ENCODE measurements at regions not wholly inside any gene's neighbourhood (a gene's known extent, or its start where the extent isn't known, plus 50 kb on each side); places are given as distances from the start of the nearest gene placed in this dataset.

GRCh38 chr11:70506986-70507385 is 108.7 kb downstream of the CTTN start:
- no peak overlapping the region for H3K27ac ChIP-seq
- H3K4me1 ChIP-seq, result peaks cover 15% of the 10 kb centered on the region
- no peaks in the 10 kb centered on the region for H3K27me3 ChIP-seq
- no peak overlapping the region for H3K4me3 ChIP-seq
- no peaks in the 10 kb centered on the region for H4K20me1 ChIP-seq
- H3K9ac ChIP-seq, result no peak overlapping the region
- peaks cover 17% of the 10 kb centered on the region for H3K9me3 ChIP-seq
- no peak overlapping the region for H3K4me2 ChIP-seq
- no peak for TF ChIP-seq Cebpa-rat (IDR thresholded peaks at IDR 0.05)
- no peaks in the 10 kb centered on the region for H3K36me3 ChIP-seq

GRCh38 chr11:70507466-70508230 is 109.3 kb downstream of the CTTN start:
- no peaks in the 10 kb centered on the region for H4K20me1 ChIP-seq
- no peaks in the 10 kb centered on the region for H3K36me3 ChIP-seq
- no peak overlapping the region for H3K4me2 ChIP-seq
- peaks cover 14% of the 10 kb centered on the region for H3K4me1 ChIP-seq
- H3K27me3 ChIP-seq, result no peaks in the 10 kb centered on the region
- peaks cover 24% of the 10 kb centered on the region for H3K9me3 ChIP-seq
- no peak overlapping the region for H3K9ac ChIP-seq
- no peak for TF ChIP-seq Cebpa-rat (IDR thresholded peaks at IDR 0.05)
- H3K27ac ChIP-seq, result no peak overlapping the region
- H3K4me3 ChIP-seq, result no peak overlapping the region

- no peak overlapping the region for H3K4me3 ChIP-seq
- no peaks in the 10 kb centered on the region for H3K27me3 ChIP-seq
- H3K27ac ChIP-seq, result no peak overlapping the region
- no peak for TF ChIP-seq Cebpa-rat (IDR thresholded peaks at IDR 0.05)
- H3K4me1 ChIP-seq, result peaks cover 14% of the 10 kb centered on the region
- no peaks in the 10 kb centered on the region for H3K36me3 ChIP-seq
- peaks cover 29% of the 10 kb centered on the region for H3K9me3 ChIP-seq
- no peak overlapping the region for H3K4me2 ChIP-seq
- no peak overlapping the region for H3K9ac ChIP-seq
- H4K20me1 ChIP-seq, result no peaks in the 10 kb centered on the region
Observed at GRCh38 chr11:70508231-70508480, 109.8 kb downstream of the CTTN start.

DNA sequence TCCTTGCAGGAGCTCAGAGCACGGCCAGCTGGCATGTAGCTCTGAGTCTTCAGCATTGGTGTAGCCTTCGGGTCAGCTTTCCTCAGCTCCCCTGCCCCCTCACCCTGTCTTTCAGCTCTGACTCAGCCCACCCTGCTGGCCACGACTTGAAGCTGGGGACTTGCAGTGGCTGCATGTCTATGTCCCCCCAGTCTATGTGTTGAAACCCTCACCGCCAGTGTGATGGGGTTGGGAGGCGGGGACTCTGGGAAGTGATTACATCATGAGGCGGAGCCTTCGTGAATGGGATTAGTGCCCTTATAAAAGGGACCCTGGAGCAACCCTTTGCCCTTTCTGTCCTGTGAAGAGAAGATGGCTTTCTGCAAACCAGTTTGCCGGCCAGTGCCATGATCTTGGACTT is 111.1 kb downstream of the CTTN start:
- H3K4me1 ChIP-seq, result peaks cover 14% of the 10 kb centered on the region
- H3K27ac ChIP-seq, result no peak overlapping the region
- no peak overlapping the region for H3K4me2 ChIP-seq
- H4K20me1 ChIP-seq, result no peaks in the 10 kb centered on the region
- no peak for TF ChIP-seq Cebpa-rat (IDR thresholded peaks at IDR 0.05)
- H3K9ac ChIP-seq, result no peak overlapping the region
- H3K27me3 ChIP-seq, result no peaks in the 10 kb centered on the region
- H3K4me3 ChIP-seq, result no peak overlapping the region
- H3K36me3 ChIP-seq, result no peaks in the 10 kb centered on the region
- H3K9me3 ChIP-seq, result peaks cover 42% of the 10 kb centered on the region

DNA sequence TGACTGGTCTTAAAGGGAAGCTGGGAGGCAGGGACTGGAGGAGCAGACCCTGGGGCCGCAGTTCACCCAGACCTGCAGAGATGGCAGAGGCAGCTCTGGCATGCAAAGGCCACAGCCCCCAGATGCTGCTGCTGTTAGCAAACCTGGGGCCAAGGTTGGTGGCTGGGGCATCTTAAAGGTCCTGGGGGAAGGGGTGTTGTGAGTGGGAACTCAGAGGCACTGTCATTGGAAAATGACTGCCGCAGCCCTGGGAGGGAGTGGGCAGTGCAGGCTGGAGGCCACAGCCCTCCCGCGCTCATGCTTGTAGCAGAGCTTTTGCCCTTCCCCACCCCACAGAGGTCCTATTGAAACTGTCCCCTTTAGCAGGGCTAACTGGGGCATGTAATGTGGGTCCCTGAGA is 111.8 kb downstream of the CTTN start:
- H3K27ac ChIP-seq, result no peak overlapping the region
- peaks cover 43% of the 10 kb centered on the region for H3K9me3 ChIP-seq
- H3K9ac ChIP-seq, result no peak overlapping the region
- no peaks in the 10 kb centered on the region for H4K20me1 ChIP-seq
- no peak overlapping the region for H3K4me2 ChIP-seq
- no peak overlapping the region for H3K4me3 ChIP-seq
- peaks cover 14% of the 10 kb centered on the region for H3K4me1 ChIP-seq
- no peaks in the 10 kb centered on the region for H3K27me3 ChIP-seq
- no peaks in the 10 kb centered on the region for H3K36me3 ChIP-seq
- TF ChIP-seq Cebpa-rat (IDR thresholded peaks at IDR 0.05), result no peak

DNA sequence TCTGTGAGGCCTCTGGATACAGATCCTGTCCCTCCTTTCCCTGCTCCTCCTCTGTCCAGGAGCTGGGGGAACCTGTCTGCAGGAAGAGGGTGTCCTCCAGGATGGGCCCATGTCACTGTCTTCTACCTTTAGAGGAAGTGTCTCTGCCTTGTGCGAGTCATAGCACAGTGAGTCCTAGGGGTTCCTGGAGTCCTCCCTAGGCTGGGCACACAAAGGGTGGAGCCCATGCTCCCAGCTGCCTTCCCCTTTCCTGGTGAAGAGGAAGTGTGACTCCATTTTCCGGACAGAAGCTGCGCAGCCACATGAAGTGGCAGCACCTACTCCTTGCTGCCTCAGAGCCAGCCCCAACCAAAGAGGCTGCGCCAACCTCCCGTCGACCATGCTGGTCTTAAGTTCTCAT is 112.2 kb downstream of the CTTN start:
- H4K20me1 ChIP-seq, result no peaks in the 10 kb centered on the region
- H3K27me3 ChIP-seq, result no peaks in the 10 kb centered on the region
- H3K36me3 ChIP-seq, result no peaks in the 10 kb centered on the region
- TF ChIP-seq Cebpa-rat (IDR thresholded peaks at IDR 0.05), result no peak
- H3K4me2 ChIP-seq, result no peak overlapping the region
- H3K4me1 ChIP-seq, result peaks cover 15% of the 10 kb centered on the region
- H3K27ac ChIP-seq, result no peak overlapping the region
- no peak overlapping the region for H3K4me3 ChIP-seq
- no peak overlapping the region for H3K9ac ChIP-seq
- peaks cover 46% of the 10 kb centered on the region for H3K9me3 ChIP-seq

DNA sequence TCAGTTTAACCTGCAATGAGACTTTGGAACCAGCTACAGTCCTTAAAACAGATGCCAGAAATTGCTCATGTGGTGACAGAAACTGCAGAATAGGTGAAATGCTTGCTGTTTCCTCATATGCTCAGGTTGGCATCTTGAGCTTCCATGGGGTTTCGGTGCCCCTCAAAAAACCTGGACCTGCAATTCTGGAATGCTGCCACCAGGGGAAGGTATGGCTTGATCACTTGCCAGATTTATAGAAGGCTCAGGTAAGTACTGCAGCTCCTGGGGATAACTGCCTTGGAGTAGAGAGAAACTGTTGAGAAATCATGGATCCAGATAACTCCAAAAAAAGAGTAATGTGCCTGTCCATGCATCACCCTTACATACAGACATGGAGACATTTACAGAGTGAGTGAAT is 113.0 kb downstream of the CTTN start:
- H3K27ac ChIP-seq, result no peak overlapping the region
- no peak for TF ChIP-seq Cebpa-rat (IDR thresholded peaks at IDR 0.05)
- peaks cover 47% of the 10 kb centered on the region for H3K9me3 ChIP-seq
- no peak overlapping the region for H3K4me2 ChIP-seq
- H4K20me1 ChIP-seq, result no peaks in the 10 kb centered on the region
- no peaks in the 10 kb centered on the region for H3K27me3 ChIP-seq
- H3K36me3 ChIP-seq, result no peaks in the 10 kb centered on the region
- H3K9ac ChIP-seq, result no peak overlapping the region
- H3K4me3 ChIP-seq, result no peak overlapping the region
- H3K4me1 ChIP-seq, result peaks cover 15% of the 10 kb centered on the region

DNA sequence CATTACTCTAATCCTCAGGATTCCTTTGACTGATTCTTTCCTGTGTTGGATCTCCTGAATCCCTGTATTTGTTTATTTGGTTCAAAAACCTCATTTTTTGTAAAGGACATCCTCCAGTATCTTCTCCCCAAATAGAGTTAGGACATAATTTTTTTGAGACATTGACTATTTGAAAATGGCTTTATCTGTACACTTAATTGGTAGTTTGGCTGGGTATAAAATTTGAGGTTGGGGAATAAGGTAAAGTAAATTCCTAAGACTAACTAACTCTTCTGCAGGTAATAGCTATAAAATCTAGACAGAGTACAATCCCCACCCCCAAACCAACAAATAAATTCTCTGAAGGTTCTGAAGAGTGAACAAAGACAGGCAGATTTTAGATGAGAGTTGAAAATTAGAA is 114.4 kb downstream of the CTTN start:
- H3K4me1 ChIP-seq, result peaks cover 11% of the 10 kb centered on the region; the same call in 1 of the 2 replicates
- no peaks in the 10 kb centered on the region for H3K27me3 ChIP-seq
- H3K27ac ChIP-seq, result no peak overlapping the region
- no peak overlapping the region for H3K9ac ChIP-seq
- H3K36me3 ChIP-seq, result no peaks in the 10 kb centered on the region
- H3K4me3 ChIP-seq, result no peak overlapping the region
- H3K4me2 ChIP-seq, result no peak overlapping the region
- H3K9me3 ChIP-seq, result peaks cover 51% of the 10 kb centered on the region
- no peaks in the 10 kb centered on the region for H4K20me1 ChIP-seq
- TF ChIP-seq Cebpa-rat (IDR thresholded peaks at IDR 0.05), result no peak

DNA sequence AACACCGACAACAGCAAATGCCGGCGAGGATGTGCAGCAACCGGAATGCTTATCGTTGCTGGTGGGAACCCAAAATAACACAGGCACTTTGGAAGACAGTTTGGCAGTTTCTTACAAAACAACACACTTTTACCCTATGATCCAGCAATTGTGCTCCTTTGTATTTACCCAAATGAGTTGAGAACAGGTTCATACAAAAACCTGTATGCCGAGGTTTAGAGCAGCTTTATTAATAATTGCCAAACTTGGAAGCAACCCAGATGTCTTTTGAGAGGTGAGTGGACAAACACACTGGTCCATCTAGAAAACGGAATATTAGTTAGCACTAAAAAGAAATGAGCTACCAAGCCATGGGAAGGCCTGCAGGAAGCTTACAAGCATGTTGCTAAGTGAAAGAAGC is 118.9 kb downstream of the CTTN start:
- no peak for TF ChIP-seq Cebpa-rat (IDR thresholded peaks at IDR 0.05)
- Histone ChIP-seq H3K4me3 (no peak overlapping the region), H3K4me1 (peaks cover 29% of the 10 kb centered on the region), H3K9me3 (peaks cover 32% of the 10 kb centered on the region), H3K27ac (no peak overlapping the region), H4K20me1 (no peaks in the 10 kb centered on the region; the same call in 1 of the 2 replicates), H3K27me3 (no peaks in the 10 kb centered on the region), H3K9ac (no peak overlapping the region), H3K4me2 (no peak overlapping the region), H3K36me3 (no peaks in the 10 kb centered on the region)

DNA sequence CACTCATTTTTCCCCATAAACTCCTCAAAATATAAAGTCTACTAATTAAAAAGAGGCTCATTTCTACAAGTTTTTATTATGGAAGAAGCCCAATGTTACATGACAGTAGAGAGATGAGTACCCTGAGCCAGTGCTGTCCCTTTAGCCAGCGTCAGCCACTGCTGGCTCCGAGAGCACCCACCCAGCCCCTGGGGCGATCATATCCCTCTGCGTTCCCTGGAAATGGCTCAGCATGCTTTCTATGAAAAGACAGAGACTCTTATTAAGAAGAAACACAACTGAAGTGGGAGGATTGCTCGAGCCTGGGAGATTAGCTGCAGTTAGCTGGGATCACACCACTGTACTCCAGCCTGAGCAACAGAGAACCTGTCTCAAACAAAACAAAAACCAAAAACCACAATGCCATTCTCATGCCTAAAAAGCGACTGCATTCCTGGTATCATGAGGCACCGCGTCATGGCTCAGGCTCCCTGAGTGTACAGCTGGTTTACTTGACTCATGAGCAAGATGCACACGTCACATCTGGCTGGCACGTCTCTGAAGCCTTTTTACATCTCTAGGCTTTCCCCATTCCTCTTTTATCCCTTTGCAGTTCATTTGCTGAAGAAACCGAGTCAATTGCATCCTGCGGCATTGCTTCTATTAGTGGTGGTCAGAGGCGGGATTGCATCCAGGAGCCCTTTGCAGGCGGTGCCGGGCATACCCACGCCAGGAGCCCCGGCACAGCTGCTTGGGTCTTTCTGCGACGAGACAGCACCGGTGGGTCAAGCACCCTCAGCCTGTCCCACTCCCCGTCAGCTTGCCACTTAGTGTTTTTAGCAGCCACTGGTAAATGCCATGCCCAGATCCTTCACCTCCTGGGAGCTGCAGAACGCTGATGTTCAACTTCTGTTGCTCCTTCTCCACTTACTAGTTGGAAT is 119.9 kb downstream of the CTTN start:
- Histone ChIP-seq H3K9me3 (peaks cover 21% of the 10 kb centered on the region), H3K9ac (no peak overlapping the region), H3K4me3 (no peak overlapping the region), H3K36me3 (no peaks in the 10 kb centered on the region), H3K4me2 (no peak overlapping the region), H3K27me3 (no peaks in the 10 kb centered on the region), H3K27ac (no peak overlapping the region), H4K20me1 (no peaks in the 10 kb centered on the region; the same call in 1 of the 2 replicates), H3K4me1 (peaks cover 40% of the 10 kb centered on the region)
- TF ChIP-seq Cebpa-rat (IDR thresholded peaks at IDR 0.05), result no peak

Data from BLaER1 (cell line).